Endothelial cell (in vitro differentiated cells): ENCODE measurements at regions not wholly inside any gene's neighbourhood (a gene's known extent, or its start where the extent isn't known, plus 50 kb on each side); places are given as distances from the start of the nearest gene placed in this dataset.
"Not testable (repeated sequence)": the region's sequence is repeated elsewhere in the genome, so short reads cannot be mapped to it uniquely, and the experiment has no call there.

Experiments used
- DNase-seq: peaks from one replicate; pipeline ENCODE4 v3.0.0; 2021; ENCODE audit warnings: low spot score
- H3K27ac Mint-ChIP-seq: one replicate; pipeline ENCODE4 v1.8.0; 2021; ENCODE audit warnings: mixed read lengths, inconsistent platforms; ENCODE audit not compliant: unreplicated experiment
- H3K27me3 Mint-ChIP-seq: one replicate; pipeline ENCODE4 v1.8.0; 2021; ENCODE audit warnings: mild to moderate bottlenecking, moderate library complexity, mixed read lengths, inconsistent platforms; ENCODE audit not compliant: unreplicated experiment
- H3K36me3 Mint-ChIP-seq: one replicate; pipeline ENCODE4 v1.8.0; 2021; ENCODE audit warnings: mild to moderate bottlenecking, low read depth, mixed read lengths, inconsistent platforms; ENCODE audit not compliant: unreplicated experiment
- H3K4me1 Mint-ChIP-seq: one replicate; pipeline ENCODE4 v1.8.0; 2021; ENCODE audit warnings: mild to moderate bottlenecking, mixed read lengths, inconsistent platforms; ENCODE audit not compliant: unreplicated experiment
- H3K4me3 Mint-ChIP-seq: one replicate; pipeline ENCODE4 v1.8.0; 2021; ENCODE audit warnings: mild to moderate bottlenecking, mixed read lengths, inconsistent platforms; ENCODE audit not compliant: unreplicated experiment
- H3K9me3 Mint-ChIP-seq: one replicate; pipeline ENCODE4 v1.8.0; 2021; ENCODE audit warnings: mixed read lengths, inconsistent platforms; ENCODE audit not compliant: unreplicated experiment
- TF ChIP-seq, protein P1 (sequence below): fragments of 200-600 bp; sonication (generic); IDR thresholded peaks from one replicate; pipeline ENCODE4 v1.5.0; 2021; ENCODE audit warnings: antibody characterized with exemption; ENCODE audit not compliant: unreplicated experiment

GRCh38 chr20:30288346-30288745 is 969.1 kb upstream of the DEFB115 start:
- peaks cover 3% of the 10 kb centered on the region for H3K36me3 Mint-ChIP-seq
- no peak for DNase-seq
- H3K4me1 Mint-ChIP-seq = peaks cover 24% of the 10 kb centered on the region
- peaks cover 16% of the 10 kb centered on the region for H3K27me3 Mint-ChIP-seq
- no peak overlapping the region for H3K4me3 Mint-ChIP-seq
- no peaks in the 10 kb centered on the region for H3K9me3 Mint-ChIP-seq
- TF ChIP-seq, protein P1, sequence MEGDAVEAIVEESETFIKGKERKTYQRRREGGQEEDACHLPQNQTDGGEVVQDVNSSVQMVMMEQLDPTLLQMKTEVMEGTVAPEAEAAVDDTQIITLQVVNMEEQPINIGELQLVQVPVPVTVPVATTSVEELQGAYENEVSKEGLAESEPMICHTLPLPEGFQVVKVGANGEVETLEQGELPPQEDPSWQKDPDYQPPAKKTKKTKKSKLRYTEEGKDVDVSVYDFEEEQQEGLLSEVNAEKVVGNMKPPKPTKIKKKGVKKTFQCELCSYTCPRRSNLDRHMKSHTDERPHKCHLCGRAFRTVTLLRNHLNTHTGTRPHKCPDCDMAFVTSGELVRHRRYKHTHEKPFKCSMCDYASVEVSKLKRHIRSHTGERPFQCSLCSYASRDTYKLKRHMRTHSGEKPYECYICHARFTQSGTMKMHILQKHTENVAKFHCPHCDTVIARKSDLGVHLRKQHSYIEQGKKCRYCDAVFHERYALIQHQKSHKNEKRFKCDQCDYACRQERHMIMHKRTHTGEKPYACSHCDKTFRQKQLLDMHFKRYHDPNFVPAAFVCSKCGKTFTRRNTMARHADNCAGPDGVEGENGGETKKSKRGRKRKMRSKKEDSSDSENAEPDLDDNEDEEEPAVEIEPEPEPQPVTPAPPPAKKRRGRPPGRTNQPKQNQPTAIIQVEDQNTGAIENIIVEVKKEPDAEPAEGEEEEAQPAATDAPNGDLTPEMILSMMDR = no peak
- H3K27ac Mint-ChIP-seq = no peak overlapping the region

DNA sequence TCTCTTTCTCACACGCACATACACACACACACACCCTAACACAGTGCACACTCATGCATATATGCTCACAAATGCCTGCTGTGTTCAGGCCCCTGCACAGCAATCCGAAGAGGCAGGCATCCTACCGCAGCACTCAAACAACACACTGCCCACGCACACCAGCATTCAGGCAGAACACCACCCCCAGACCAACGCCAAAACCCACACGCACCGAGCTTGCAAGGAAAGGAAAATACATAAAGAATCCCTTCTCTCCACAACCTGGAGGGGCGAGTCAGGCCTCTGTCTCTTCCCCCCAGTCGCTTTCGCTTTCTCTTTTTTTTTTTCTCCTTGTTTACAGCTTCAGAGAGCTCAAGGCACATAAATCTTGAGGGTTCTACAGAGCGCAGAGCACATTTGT is 968.4 kb upstream of the DEFB115 start:
- peaks cover 14% of the 10 kb centered on the region for H3K27me3 Mint-ChIP-seq
- H3K4me3 Mint-ChIP-seq = peak overlapping the region; percentile 71
- DNase-seq, H3K36me3 Mint-ChIP-seq, H3K27ac Mint-ChIP-seq, H3K9me3 Mint-ChIP-seq: not testable (repeated sequence)
- peaks cover 21% of the 10 kb centered on the region for H3K4me1 Mint-ChIP-seq

- Mint-ChIP-seq H3K27ac (peak overlapping the region; percentile 77), H3K27me3 (peaks cover 12% of the 10 kb centered on the region), H3K4me1 (peaks cover 18% of the 10 kb centered on the region), H3K4me3 (peak overlapping the region; percentile 71)
- H3K9me3 Mint-ChIP-seq, H3K36me3 Mint-ChIP-seq: not testable (repeated sequence)
- peak; percentile 40 for DNase-seq
These were observed 967.7 kb upstream of the DEFB115 start for GRCh38 chr20:30289711-30290141.

GRCh38 chr20:30290361-30291063 is 967.0 kb upstream of the DEFB115 start:
- Mint-ChIP-seq H3K4me1 (peaks cover 13% of the 10 kb centered on the region), H3K4me3 (peak overlapping the region; percentile 71), H3K27ac (peak overlapping the region; percentile 77)
- not testable (repeated sequence) for H3K36me3 Mint-ChIP-seq, H3K27me3 Mint-ChIP-seq, H3K9me3 Mint-ChIP-seq
- DNase-seq = peak; percentile 71

- H3K36me3 Mint-ChIP-seq, H3K27me3 Mint-ChIP-seq, H3K9me3 Mint-ChIP-seq, DNase-seq, H3K4me1 Mint-ChIP-seq, H3K27ac Mint-ChIP-seq: not testable (repeated sequence)
- peak overlapping the region; percentile 12 for H3K4me3 Mint-ChIP-seq
These were observed 966.4 kb upstream of the DEFB115 start for GRCh38 chr20:30291064-30291379.

DNA sequence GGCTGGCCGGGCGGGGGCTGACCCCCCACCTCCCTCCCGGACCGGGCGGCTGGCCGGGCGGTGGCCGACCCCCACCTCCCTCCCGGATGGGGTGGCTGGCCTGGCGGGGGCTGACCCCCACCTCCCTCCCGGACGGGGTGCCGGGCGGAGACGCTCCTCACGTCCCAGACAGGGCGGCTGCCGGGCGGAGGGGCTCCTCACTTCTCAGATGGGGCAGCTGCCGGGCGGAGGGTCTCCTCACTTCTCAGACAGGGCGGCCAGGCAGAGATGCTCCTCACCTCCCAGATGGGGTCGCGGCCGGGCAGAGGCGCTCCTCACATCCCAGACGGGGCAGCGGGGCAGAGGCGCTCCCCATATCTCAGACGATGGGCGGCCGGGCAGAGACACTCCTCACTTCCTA is 965.8 kb upstream of the DEFB115 start:
- not testable (repeated sequence) for H3K4me3 Mint-ChIP-seq, DNase-seq, H3K9me3 Mint-ChIP-seq, H3K4me1 Mint-ChIP-seq, H3K27ac Mint-ChIP-seq, H3K36me3 Mint-ChIP-seq, H3K27me3 Mint-ChIP-seq

DNA sequence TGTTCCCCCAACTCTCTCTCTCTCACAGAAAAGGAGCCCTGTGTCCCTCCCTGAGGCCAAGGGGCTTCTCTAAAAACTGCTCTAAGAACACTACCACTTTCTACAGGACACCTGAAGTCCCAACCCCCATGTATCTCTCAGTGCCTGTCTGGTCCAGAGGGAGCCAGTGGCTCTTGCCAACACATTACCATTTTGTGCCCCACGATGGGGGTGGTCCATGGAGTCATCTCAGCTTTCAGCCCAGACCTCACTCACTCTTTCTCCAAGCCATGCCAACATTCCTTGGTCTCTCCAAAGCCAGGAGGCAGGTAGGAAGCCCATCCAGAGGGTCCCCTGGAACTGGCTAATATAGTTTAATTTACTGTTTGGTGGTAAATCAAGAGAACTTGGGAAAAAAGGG is 962.1 kb upstream of the DEFB115 start:
- not testable (repeated sequence) for H3K4me1 Mint-ChIP-seq, H3K9me3 Mint-ChIP-seq, H3K4me3 Mint-ChIP-seq, H3K27me3 Mint-ChIP-seq, H3K36me3 Mint-ChIP-seq, H3K27ac Mint-ChIP-seq, DNase-seq

DNA sequence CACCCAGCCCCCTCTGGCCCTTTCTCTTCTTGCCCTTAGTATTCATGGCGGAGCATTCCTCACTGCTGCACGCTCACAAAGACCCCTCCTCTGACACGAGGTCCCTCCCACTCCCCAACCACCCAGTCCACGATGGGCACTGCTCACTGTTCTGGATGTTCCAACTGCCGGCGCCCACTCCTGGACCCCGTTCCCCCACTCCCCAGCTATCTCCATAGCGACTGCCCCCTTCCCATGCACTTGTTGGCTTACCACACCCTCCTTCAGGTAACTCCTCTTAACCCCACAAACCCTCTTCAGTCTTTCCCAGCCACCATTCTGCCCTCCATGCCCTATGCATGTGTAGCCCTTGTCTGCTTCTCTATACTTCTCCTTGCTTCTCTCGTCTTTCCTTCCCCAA is 961.5 kb upstream of the DEFB115 start:
- not testable (repeated sequence) for H3K9me3 Mint-ChIP-seq, H3K36me3 Mint-ChIP-seq, H3K4me1 Mint-ChIP-seq, DNase-seq, H3K27ac Mint-ChIP-seq, H3K27me3 Mint-ChIP-seq, H3K4me3 Mint-ChIP-seq

DNA sequence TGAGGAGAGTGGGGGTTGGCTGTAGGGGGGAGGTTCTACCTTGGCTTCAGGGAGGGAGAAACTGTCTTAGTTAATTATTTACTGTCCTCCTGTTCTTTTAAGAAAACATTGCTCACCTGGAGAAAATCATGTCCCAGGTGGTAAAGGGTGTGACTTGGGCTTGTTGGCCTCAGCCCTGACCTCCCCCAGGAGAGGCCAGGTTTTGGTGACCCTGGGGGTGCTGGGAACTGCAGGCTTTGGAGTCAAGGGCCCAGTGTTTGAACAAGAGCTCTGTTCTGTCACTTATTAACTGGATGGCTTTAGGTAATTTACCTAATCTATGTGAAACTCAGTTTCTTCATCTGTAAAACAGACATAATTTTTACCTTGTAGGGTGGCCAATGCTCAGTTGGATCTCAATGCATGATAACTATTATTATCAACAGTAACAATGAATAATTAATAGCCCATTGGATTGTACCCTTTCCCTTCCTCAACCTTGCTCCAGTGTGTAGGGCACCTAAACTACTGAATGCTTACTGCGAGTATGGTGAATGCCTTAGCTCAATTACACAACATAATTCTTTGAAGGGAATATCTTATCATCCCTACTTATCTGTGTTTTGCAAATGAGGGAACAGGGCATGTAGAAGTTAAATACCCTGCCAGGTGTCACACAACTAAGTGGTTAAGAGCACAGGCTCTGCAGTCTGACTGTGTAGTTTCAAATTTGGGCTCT is 959.4 kb upstream of the DEFB115 start:
- H3K4me1 Mint-ChIP-seq, DNase-seq, H3K27ac Mint-ChIP-seq, H3K27me3 Mint-ChIP-seq, H3K4me3 Mint-ChIP-seq, H3K36me3 Mint-ChIP-seq, H3K9me3 Mint-ChIP-seq: not testable (repeated sequence)

DNA sequence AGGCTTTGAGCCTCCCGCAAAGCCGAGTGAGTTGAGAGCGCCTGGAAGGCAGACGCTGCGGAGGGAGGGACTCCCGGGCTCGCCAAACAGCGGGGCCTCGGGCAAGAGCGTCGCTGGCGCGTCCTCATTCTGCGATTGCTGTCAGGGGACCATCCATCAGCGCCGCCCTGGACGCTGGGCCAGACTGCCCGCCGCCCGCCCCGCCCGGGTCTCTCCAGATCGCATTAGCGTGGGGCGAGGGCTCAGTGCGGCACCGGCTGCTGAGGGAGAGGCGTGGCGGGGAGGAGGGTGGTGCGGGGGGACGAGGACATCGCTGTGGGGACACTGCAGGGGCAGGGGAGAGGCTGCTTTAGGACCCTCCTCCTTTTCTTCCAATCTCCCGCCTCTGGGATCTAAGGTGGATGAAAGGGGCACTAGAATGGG is 957.2 kb upstream of the DEFB115 start:
- not testable (repeated sequence) for H3K27ac Mint-ChIP-seq, H3K4me3 Mint-ChIP-seq, H3K36me3 Mint-ChIP-seq, DNase-seq, H3K27me3 Mint-ChIP-seq, H3K9me3 Mint-ChIP-seq, H3K4me1 Mint-ChIP-seq

GRCh38 chr20:30302786-30303185 is 954.7 kb upstream of the DEFB115 start:
- H3K4me3 Mint-ChIP-seq, H3K27me3 Mint-ChIP-seq, H3K4me1 Mint-ChIP-seq, H3K36me3 Mint-ChIP-seq, H3K9me3 Mint-ChIP-seq, DNase-seq, H3K27ac Mint-ChIP-seq: not testable (repeated sequence)
